NCI-H146 (cell line): ENCODE measurements at regions not wholly inside any gene's neighbourhood (a gene's known extent, or its start where the extent isn't known, plus 50 kb on each side); places are given as distances from the start of the nearest gene placed in this dataset.

Source experiments
- DNase-seq: peaks from one replicate; lab custom pipeline; 2025; lab: John Stamatoyannopoulos, UW

- no peak for DNase-seq
Observed at GRCh38 chr13:103277959-103278694, 211.9 kb upstream of the SLC10A2 start.

- DNase-seq = no peak
Observed at GRCh38 chr13:103276775-103277498, 210.7 kb upstream of the SLC10A2 start.

- DNase-seq = no peak
Observed at GRCh38 chr13:103275722-103276121, 209.5 kb upstream of the SLC10A2 start.

- DNase-seq = no peak
Observed at GRCh38 chr13:103275081-103275480, 208.9 kb upstream of the SLC10A2 start.

GRCh38 chr13:103273825-103274224 lies 207.6 kb upstream of the SLC10A2 start:
- no peak for DNase-seq

- DNase-seq = no peak
Observed at GRCh38 chr13:103272770-103273169, 206.6 kb upstream of the SLC10A2 start.

- DNase-seq = no peak
Observed at GRCh38 chr13:103263448-103263847, 197.2 kb upstream of the SLC10A2 start.

- DNase-seq = peak; percentile 62
Observed at GRCh38 chr13:103255587-103256301, 189.5 kb upstream of the SLC10A2 start.

- no peak for DNase-seq
Observed at GRCh38 chr13:103250071-103250470, 183.9 kb upstream of the SLC10A2 start.

GRCh38 chr13:103246581-103247200 lies 180.5 kb upstream of the SLC10A2 start:
- DNase-seq = no peak

- no peak for DNase-seq
Observed at GRCh38 chr13:103243495-103243894, 177.3 kb upstream of the SLC10A2 start.

GRCh38 chr13:103238441-103238840 lies 172.2 kb upstream of the SLC10A2 start:
- DNase-seq = peak; percentile 7

- DNase-seq = peak; percentile 82
Observed at GRCh38 chr13:103236213-103236612, 170.0 kb upstream of the SLC10A2 start.

GRCh38 chr13:103229674-103230073 lies 163.5 kb upstream of the SLC10A2 start:
- no peak for DNase-seq

GRCh38 chr13:103224804-103225203 lies 158.6 kb upstream of the SLC10A2 start:
- DNase-seq = no peak

- no peak for DNase-seq
Observed at GRCh38 chr13:103222683-103223082, 156.5 kb upstream of the SLC10A2 start.

- DNase-seq = no peak
Observed at GRCh38 chr13:103218253-103218652, 152.0 kb upstream of the SLC10A2 start.

GRCh38 chr13:103213152-103213551 lies 146.9 kb upstream of the SLC10A2 start:
- DNase-seq = no peak

- no peak for DNase-seq
Observed at GRCh38 chr13:103210348-103210747, 144.1 kb upstream of the SLC10A2 start.

GRCh38 chr13:103203735-103204330 lies 137.6 kb upstream of the SLC10A2 start:
- DNase-seq = no peak

GRCh38 chr13:103200118-103200885 lies 134.1 kb upstream of the SLC10A2 start:
- no peak for DNase-seq
